ENCODE measurements at regions not wholly inside any gene's neighbourhood (a gene's known extent, or its start where the extent isn't known, plus 50 kb on each side); places are given as distances from the start of the nearest gene placed in this dataset.

DNA sequence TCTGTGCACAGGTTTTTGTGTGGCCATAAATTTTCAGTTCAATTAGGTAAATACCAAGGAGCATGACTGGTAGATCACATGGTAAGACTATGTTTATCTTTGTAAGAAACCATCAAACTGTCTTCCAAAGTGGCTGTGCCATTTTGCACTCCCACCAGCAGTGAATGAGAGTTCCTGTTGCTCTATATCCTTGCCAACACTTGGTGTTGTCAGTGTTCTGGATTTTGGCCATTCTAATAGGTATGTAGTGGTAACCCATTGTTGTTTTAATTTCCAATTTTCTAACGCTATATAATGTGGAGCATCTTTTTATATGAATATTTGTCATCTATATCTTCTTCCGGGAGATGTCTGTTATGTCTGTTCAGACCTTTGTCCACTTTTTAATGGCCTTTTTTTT lies 51.7 kb upstream of the MED4 start:
- Histone ChIP-seq H2AK5ac (ENCODE audit: low read depth, low read length) (no peak overlapping the region), H3K23ac (ENCODE audit: low read depth, low read length) (no peak overlapping the region), H3K56ac (ENCODE audit: extremely low read depth, insufficient read depth, low read length) (no peak overlapping the region), H3K27me3 (ENCODE audit: control insufficient read depth, insufficient read depth, low read length) (no peaks in the 10 kb centered on the region), H3K9me1 (ENCODE audit: insufficient read depth, low read length) (no peaks in the 10 kb centered on the region), H3K4me1 (ENCODE audit: control insufficient read depth, insufficient read depth, low read length) (no peaks in the 10 kb centered on the region), H3K9me3 (ENCODE audit: control insufficient read depth, insufficient read depth, low read length) (peaks cover 4% of the 10 kb centered on the region; the same call in 1 of the 2 replicates), H3K4me3 (ENCODE audit: insufficient read depth, low read depth, low read length) (no peak overlapping the region), H3K18ac (ENCODE audit: low read depth, low read length) (no peak overlapping the region), H3K4me2 (ENCODE audit: low read depth, low read length) (no peak overlapping the region), H2BK15ac (ENCODE audit: low read depth, low read length) (no peak overlapping the region), H4K20me1 (ENCODE audit: insufficient read depth, low read length) (no peaks in the 10 kb centered on the region), H4K91ac (ENCODE audit: insufficient read depth, low read depth, low read length) (no peak overlapping the region), H3K27ac (ENCODE audit: insufficient read depth, low read length) (no peak overlapping the region), H4K5ac (ENCODE audit: low read depth, low read length) (no peak overlapping the region), H3K4ac (ENCODE audit: low read depth, low read length) (no peak overlapping the region), H3K14ac (replicated peaks; ENCODE audit: low read depth, low read length) (no peak overlapping the region), H3K9ac (ENCODE audit: low read depth, low read length) (no peak overlapping the region), H3K36me3 (ENCODE audit: control insufficient read depth, insufficient read depth, low read length) (no peaks in the 10 kb centered on the region), H2BK120ac (ENCODE audit: low read depth, low read length) (no peak overlapping the region), H2BK5ac (ENCODE audit: low read depth, low read length, poor library complexity, severe bottlenecking) (no peak overlapping the region), H2AFZ (replicated peaks; ENCODE audit: low read length, poor library complexity) (no peak overlapping the region), H2BK20ac (ENCODE audit: low read depth, low read length) (no peak overlapping the region), H2AK9ac (replicated peaks; ENCODE audit: low read depth, low read length, poor library complexity) (no peak overlapping the region), H4K8ac (ENCODE audit: low read depth in 2 of 2, low read length in 2 of 2) (no peak overlapping the region), H3K79me1 (ENCODE audit: low read depth in 1 of 2, low read length in 2 of 2) (no peaks in the 10 kb centered on the region)
- intact Hi-C loops (cut with micrococcal nuclease): no loop called here
- DNase-seq: no peak
- no peak for TF ChIP-seq FOS (IDR thresholded peaks at IDR 0.05; ENCODE audit: low read depth, low read length)
- TF ChIP-seq BHLHE40 (IDR thresholded peaks at IDR 0.05; ENCODE audit: low read depth, low read length): no peak
- TF ChIP-seq MAZ (IDR thresholded peaks at IDR 0.05; ENCODE audit: borderline replicate concordance, low read depth, low read length): no peak
- no peak for TF ChIP-seq MXI1 (IDR thresholded peaks at IDR 0.05; ENCODE audit: borderline replicate concordance, low read depth, low read length)
- no peak for TF ChIP-seq NFE2L2 (IDR thresholded peaks at IDR 0.05; ENCODE audit: low read depth, low read length)
- TF ChIP-seq POLR2A (IDR thresholded peaks at IDR 0.05; ENCODE audit: low read depth, low read length): no peak
- TF ChIP-seq RAD21 (IDR thresholded peaks at IDR 0.05; ENCODE audit: low read length): no peak
- no peak for TF ChIP-seq CHD1 (IDR thresholded peaks at IDR 0.05; ENCODE audit: low read depth, low read length)
- TF ChIP-seq, protein P1, sequence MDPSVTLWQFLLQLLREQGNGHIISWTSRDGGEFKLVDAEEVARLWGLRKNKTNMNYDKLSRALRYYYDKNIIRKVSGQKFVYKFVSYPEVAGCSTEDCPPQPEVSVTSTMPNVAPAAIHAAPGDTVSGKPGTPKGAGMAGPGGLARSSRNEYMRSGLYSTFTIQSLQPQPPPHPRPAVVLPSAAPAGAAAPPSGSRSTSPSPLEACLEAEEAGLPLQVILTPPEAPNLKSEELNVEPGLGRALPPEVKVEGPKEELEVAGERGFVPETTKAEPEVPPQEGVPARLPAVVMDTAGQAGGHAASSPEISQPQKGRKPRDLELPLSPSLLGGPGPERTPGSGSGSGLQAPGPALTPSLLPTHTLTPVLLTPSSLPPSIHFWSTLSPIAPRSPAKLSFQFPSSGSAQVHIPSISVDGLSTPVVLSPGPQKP (IDR thresholded peaks at IDR 0.05; ENCODE audit: borderline replicate concordance, low read depth, low read length): no peak
- TF ChIP-seq, protein P2, sequence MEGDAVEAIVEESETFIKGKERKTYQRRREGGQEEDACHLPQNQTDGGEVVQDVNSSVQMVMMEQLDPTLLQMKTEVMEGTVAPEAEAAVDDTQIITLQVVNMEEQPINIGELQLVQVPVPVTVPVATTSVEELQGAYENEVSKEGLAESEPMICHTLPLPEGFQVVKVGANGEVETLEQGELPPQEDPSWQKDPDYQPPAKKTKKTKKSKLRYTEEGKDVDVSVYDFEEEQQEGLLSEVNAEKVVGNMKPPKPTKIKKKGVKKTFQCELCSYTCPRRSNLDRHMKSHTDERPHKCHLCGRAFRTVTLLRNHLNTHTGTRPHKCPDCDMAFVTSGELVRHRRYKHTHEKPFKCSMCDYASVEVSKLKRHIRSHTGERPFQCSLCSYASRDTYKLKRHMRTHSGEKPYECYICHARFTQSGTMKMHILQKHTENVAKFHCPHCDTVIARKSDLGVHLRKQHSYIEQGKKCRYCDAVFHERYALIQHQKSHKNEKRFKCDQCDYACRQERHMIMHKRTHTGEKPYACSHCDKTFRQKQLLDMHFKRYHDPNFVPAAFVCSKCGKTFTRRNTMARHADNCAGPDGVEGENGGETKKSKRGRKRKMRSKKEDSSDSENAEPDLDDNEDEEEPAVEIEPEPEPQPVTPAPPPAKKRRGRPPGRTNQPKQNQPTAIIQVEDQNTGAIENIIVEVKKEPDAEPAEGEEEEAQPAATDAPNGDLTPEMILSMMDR (conservative IDR thresholded peaks at IDR 0.05; ENCODE audit: low read depth, low read length): no peak
- TF ChIP-seq RFX5 (IDR thresholded peaks at IDR 0.05; ENCODE audit: low read depth, low read length): no peak
- no peak for TF ChIP-seq CEBPB (IDR thresholded peaks at IDR 0.05; ENCODE audit: low read depth, low read length)
- no peak for TF ChIP-seq MAFK (IDR thresholded peaks at IDR 0.05; ENCODE audit: low read depth, low read length)
- TF ChIP-seq, protein P3, sequence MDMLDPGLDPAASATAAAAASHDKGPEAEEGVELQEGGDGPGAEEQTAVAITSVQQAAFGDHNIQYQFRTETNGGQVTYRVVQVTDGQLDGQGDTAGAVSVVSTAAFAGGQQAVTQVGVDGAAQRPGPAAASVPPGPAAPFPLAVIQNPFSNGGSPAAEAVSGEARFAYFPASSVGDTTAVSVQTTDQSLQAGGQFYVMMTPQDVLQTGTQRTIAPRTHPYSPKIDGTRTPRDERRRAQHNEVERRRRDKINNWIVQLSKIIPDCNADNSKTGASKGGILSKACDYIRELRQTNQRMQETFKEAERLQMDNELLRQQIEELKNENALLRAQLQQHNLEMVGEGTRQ (IDR thresholded peaks at IDR 0.05; ENCODE audit: low read depth, low read length): no peak
- TF ChIP-seq SMC3 (IDR thresholded peaks at IDR 0.05; ENCODE audit: low read depth, low read length): no peak
- no peak for TF ChIP-seq RCOR1 (IDR thresholded peaks at IDR 0.05; ENCODE audit: insufficient replicate concordance, low read length)
- ChIA-PET CTCF (no interaction called here), POLR2A (ENCODE audit: unreplicated experiment) (no interaction called here)
- ATAC-seq (ENCODE audit: low read depth): no peak
- in situ Hi-C loops (cut with MboI; ENCODE audit: low sequenced_read_pairs): no loop called here
- WGBS, 2 experiments (ENCODE audit: extremely low coverage in 2 of 2, insufficient read length in 1 of 2): no CpG with 5 or more reads among the region's 2 CpGs
- BruUV-seq (replicated peaks): no TSS peak
- dilution Hi-C loops (cut with HindIII; ENCODE audit: low sequenced_read_pairs, unreplicated experiment): no loop called here

All from IMR-90 (cell line).